Endothelial cell of umbilical vein (primary cell): ENCODE measurements at regions not wholly inside any gene's neighbourhood (a gene's known extent, or its start where the extent isn't known, plus 50 kb on each side); places are given as distances from the start of the nearest gene placed in this dataset.

Experiments used
- BruUV-seq: library from RNA; stranded (reverse); fragments of 400-500 nt; replicated peaks from 2 replicates; lab custom pipeline; 2021; lab: Mats Ljungman, UMichigan
- CTCF ChIA-PET: fragments of 300-600, 350-600 bp; sonication (Branson Sonifier 250); formaldehyde crosslinking; loops from one replicate; lab custom pipeline; 2021; ENCODE audit warnings: antibody characterized with exemption, inconsistent platforms; lab: Charles Lee
- POLR2A ChIA-PET: fragments of 300-600, 350-600 bp; sonication (Branson Sonifier 250); formaldehyde crosslinking; loops from one replicate; lab custom pipeline; 2021; ENCODE audit warnings: antibody characterized with exemption, inconsistent platforms; lab: Charles Lee
- DNase-seq: peaks from one replicate; pipeline ENCODE4 v3.0.0-alpha.2; 2011; ENCODE audit warnings: low read depth, low spot score
- FAIRE-seq: peaks from 2 replicates; lab custom pipeline; 2011; peaks lifted over from hg19 to GRCh38; lab: Jason Lieb, UNC
- H2AFZ ChIP-seq: 2 replicates; pipeline ENCODE4 v1.6.0; 2012; ENCODE audit warnings: low read depth, low read length, control low read depth, inconsistent platforms
- H3K27ac ChIP-seq: 2 replicates; pipeline ENCODE4 v1.5.1; 2011; ENCODE audit warnings: low read depth, mild to moderate bottlenecking, control low read depth, low read length, moderate library complexity; ENCODE audit not compliant: insufficient read depth
- H3K27me3 ChIP-seq, 2 experiments: 2 replicates each; pipeline versions ENCODE4 v1.6.0 to v1.6.1; 2011; ENCODE audit warnings: low read length in 2 of 2, mixed read lengths in 1 of 2; ENCODE audit not compliant: control insufficient read depth in 2 of 2, insufficient read depth in 2 of 2
- H3K36me3 ChIP-seq, 2 experiments: 2 replicates in 1 of 2; 3 replicates in 1 of 2; pipeline ENCODE4 v1.5.1; 2011; ENCODE audit warnings: low read length in 2 of 2, mild to moderate bottlenecking in 1 of 2, moderate library complexity in 1 of 2; ENCODE audit not compliant: control insufficient read depth in 2 of 2, insufficient read depth in 2 of 2; ENCODE audit errors: extremely low read depth in 1 of 2
- H3K4me1 ChIP-seq: 3 replicates; pipeline ENCODE4 v1.5.1; 2011; ENCODE audit warnings: mild to moderate bottlenecking, low read length; ENCODE audit not compliant: control insufficient read depth, insufficient read depth; ENCODE audit errors: extremely low read depth
- H3K4me2 ChIP-seq: 2 replicates; pipeline ENCODE4 v1.6.1; 2011; ENCODE audit warnings: low read length, control low read depth, mixed read lengths; ENCODE audit not compliant: insufficient read depth
- H3K4me3 ChIP-seq, 3 experiments: fragments of 200-600 bp in 1 of 3; sonication (generic), shearing (Covaris generic) in 1 of 3; replicated peaks in 1 of 3; 2 replicates each; pipeline ENCODE4 v1.5.1; 2011 to 2016; ENCODE audit warnings: control low read depth in 3 of 3, low read length in 3 of 3, mild to moderate bottlenecking in 2 of 3, inconsistent platforms in 1 of 3, low read depth in 1 of 3, moderate library complexity in 1 of 3; ENCODE audit not compliant: insufficient read depth in 1 of 3
- H3K79me2 ChIP-seq: 2 replicates; pipeline ENCODE4 v1.6.0; 2012; ENCODE audit warnings: low read length, inconsistent platforms; ENCODE audit not compliant: control insufficient read depth, insufficient read depth
- H3K9ac ChIP-seq: replicated peaks from 2 replicates; pipeline ENCODE3; 2011; ENCODE audit warnings: low read length, control low read depth; ENCODE audit not compliant: insufficient read depth; ENCODE audit errors: extremely low read depth
- H3K9me1 ChIP-seq: replicated peaks from 3 replicates; pipeline ENCODE4 v1.6.0; 2011; ENCODE audit warnings: mild to moderate bottlenecking, low read length; ENCODE audit not compliant: control insufficient read depth, insufficient read depth; ENCODE audit errors: extremely low read depth
- H3K9me3 ChIP-seq: replicated peaks from 2 replicates; pipeline ENCODE4 v1.5.1; 2012; ENCODE audit warnings: low read length, inconsistent platforms; ENCODE audit not compliant: control insufficient read depth, insufficient read depth
- H4K20me1 ChIP-seq: replicated peaks from 2 replicates; pipeline ENCODE3; 2011; ENCODE audit warnings: mild to moderate bottlenecking, low read length; ENCODE audit not compliant: control insufficient read depth, insufficient read depth; ENCODE audit errors: extremely low read depth
- EZH2 ChIP-seq: IDR thresholded peaks from 2 replicates; pipeline ENCODE4 v1.6.1; 2012; ENCODE audit warnings: borderline replicate concordance, low read depth, mild to moderate bottlenecking, moderate library complexity, low read length, inconsistent platforms; ENCODE audit not compliant: severe bottlenecking
- FOS ChIP-seq: IDR thresholded peaks from 2 replicates; pipeline ENCODE4 v1.6.1; 2011; ENCODE audit warnings: mild to moderate bottlenecking, low read length, moderate library complexity, borderline replicate concordance; ENCODE audit not compliant: insufficient read depth
- GATA2 ChIP-seq: IDR thresholded peaks from 2 replicates; pipeline ENCODE4 v1.7.0; 2011; ENCODE audit warnings: low read depth, mild to moderate bottlenecking, moderate library complexity, mixed read lengths, low read length; ENCODE audit not compliant: insufficient read length, insufficient read depth
- JUN ChIP-seq: IDR thresholded peaks from 2 replicates; pipeline ENCODE4 v1.6.1; 2011; ENCODE audit warnings: borderline replicate concordance, low read depth; ENCODE audit not compliant: insufficient read length, insufficient read depth
- MYC ChIP-seq: IDR thresholded peaks from one replicate; pipeline ENCODE4 v1.6.1; 2011; ENCODE audit warnings: mild to moderate bottlenecking, low read depth, low read length
- POLR2A ChIP-seq: IDR thresholded peaks from 2 replicates; pipeline ENCODE4 v1.6.1; 2012; ENCODE audit warnings: low read depth, mild to moderate bottlenecking, control low read depth, low read length
- POLR2AphosphoS5 ChIP-seq: IDR thresholded peaks from 2 replicates; pipeline ENCODE4 v1.6.1; 2012; ENCODE audit warnings: low read depth, mild to moderate bottlenecking, control low read depth, low read length, moderate library complexity; ENCODE audit not compliant: insufficient read depth
- dilution Hi-C: fragments of 300-500 bp; cut with MboI; formaldehyde crosslinking; loops from one replicate; pipeline ENCODE4 v1.15.0; 2019; ENCODE audit warnings: low sequenced_read_pairs; ENCODE audit not compliant: extremely low pct_ligation_motif_present
- intact Hi-C: fragments of 100-400 bp; cut with micrococcal nuclease; formaldehyde crosslinking; loops from one replicate; pipeline ENCODE4 v1.10.0; 2022
- TF ChIP-seq, protein P1 (sequence below): IDR thresholded peaks from 2 replicates; pipeline ENCODE4 v1.6.1; 2011; ENCODE audit not compliant: insufficient read depth, insufficient read length
- TF ChIP-seq, protein P2 (sequence below), 2 donors: IDR thresholded peaks; 1 replicate in 1 of 2; 2 replicates in 1 of 2; pipeline ENCODE4 v1.5.1; 2011; ENCODE audit warnings: low read length in 2 of 2, mild to moderate bottlenecking in 2 of 2, moderate library complexity in 2 of 2, control low read depth in 1 of 2, inconsistent platforms in 1 of 2, low read depth in 1 of 2; ENCODE audit not compliant: insufficient read depth in 1 of 2; ENCODE audit errors: extremely low read depth in 1 of 2

DNA sequence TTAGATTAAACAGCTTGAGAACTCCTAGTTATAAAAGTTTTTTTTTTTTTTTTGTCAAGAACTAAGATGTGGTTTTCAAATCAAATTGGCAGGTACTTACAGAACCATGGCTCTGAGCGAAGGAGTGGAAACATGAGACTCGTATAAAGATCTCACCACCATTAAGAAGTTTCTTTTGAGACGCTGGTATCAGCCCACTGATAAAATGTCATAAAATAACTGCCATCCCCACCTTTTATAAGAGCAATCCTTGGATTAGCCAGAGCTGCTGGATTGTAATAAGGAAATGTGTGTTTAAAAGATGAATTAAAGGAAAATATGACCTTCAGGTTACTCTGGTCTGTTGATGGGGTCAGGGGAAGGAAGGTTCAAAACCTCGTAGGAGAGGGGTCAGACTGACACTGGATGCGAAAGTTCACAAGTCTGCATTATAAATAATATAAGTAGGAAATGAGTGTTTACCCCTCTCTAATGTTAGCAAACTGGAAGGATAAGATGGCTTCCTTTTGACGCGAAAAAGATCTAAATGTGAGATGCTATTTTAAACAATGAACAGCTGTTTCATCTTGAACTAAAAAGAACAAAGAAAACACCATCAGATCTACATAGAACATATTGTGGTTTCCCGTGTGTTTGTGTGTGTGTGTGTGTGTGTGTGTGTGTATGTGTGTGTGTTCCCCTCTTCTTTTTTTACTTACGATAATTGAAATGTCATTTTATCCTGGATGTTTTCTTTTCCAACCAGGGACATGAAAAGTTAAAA lies 386.8 kb upstream of the JAG1 start:
- intact Hi-C loops (no loop called here), dilution Hi-C loops (no loop called here)
- Histone ChIP-seq H2AFZ (peak overlapping the region; percentile 86), H3K27ac (no peak overlapping the region), H3K4me2 (no peak overlapping the region), H3K36me3 (no peaks in the 10 kb centered on the region), H3K79me2 (no peaks in the 10 kb centered on the region), H3K27me3 (no peaks in the 10 kb centered on the region), H4K20me1 (no peaks in the 10 kb centered on the region), H3K9me3 (no peaks in the 10 kb centered on the region), H3K9me1 (no peaks in the 10 kb centered on the region), H3K4me3 (no peak overlapping the region), H3K4me1 (peaks cover 4% of the 10 kb centered on the region), H3K9ac (no peak overlapping the region)
- ChIA-PET CTCF (no interaction called here), POLR2A (no interaction called here)
- no TSS peak for BruUV-seq
- DNase-seq (peak; percentile 33), FAIRE-seq (peak; percentile 64)
- TF ChIP-seq POLR2A (no peak), FOS (no peak), JUN (no peak), GATA2 (no peak), EZH2 (no peak), MYC (no peak), POLR2AphosphoS5 (no peak)
- TF ChIP-seq, protein P1, sequence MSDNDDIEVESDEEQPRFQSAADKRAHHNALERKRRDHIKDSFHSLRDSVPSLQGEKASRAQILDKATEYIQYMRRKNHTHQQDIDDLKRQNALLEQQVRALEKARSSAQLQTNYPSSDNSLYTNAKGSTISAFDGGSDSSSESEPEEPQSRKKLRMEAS: no peak

DNA sequence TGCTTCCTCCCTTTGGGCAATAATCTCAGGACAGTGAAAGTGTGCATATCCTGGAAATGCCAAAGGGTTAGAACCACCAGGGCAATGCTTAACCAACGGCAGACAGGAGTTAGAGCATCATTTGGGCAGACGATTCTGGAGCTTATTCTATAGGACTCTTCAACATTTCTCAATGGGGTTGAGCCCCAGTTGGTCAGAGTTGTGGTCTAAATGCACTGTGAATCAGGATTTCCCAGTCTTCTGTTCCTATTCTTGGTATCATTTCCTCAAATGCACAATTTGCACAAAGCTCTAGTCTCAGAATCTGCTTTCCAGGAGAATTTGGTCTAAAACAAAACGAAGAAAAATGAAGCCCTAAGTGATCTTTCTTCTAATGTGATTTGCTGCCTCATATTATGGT lies 389.6 kb upstream of the JAG1 start:
- ChIA-PET POLR2A (no interaction called here), CTCF (no interaction called here)
- no peak for DNase-seq
- no TSS peak for BruUV-seq
- Histone ChIP-seq H3K9ac (no peak overlapping the region), H3K9me1 (no peaks in the 10 kb centered on the region), H2AFZ (no peak overlapping the region), H3K27me3 (no peaks in the 10 kb centered on the region), H4K20me1 (no peaks in the 10 kb centered on the region), H3K4me1 (peaks cover 4% of the 10 kb centered on the region), H3K4me2 (no peak overlapping the region), H3K9me3 (no peaks in the 10 kb centered on the region), H3K27ac (no peak overlapping the region), H3K4me3 (no peak overlapping the region), H3K36me3 (no peaks in the 10 kb centered on the region), H3K79me2 (no peaks in the 10 kb centered on the region)
- TF ChIP-seq POLR2A (no peak), FOS (no peak), POLR2AphosphoS5 (no peak), GATA2 (no peak)
- TF ChIP-seq, protein P1: no peak
- TF ChIP-seq, protein P2, sequence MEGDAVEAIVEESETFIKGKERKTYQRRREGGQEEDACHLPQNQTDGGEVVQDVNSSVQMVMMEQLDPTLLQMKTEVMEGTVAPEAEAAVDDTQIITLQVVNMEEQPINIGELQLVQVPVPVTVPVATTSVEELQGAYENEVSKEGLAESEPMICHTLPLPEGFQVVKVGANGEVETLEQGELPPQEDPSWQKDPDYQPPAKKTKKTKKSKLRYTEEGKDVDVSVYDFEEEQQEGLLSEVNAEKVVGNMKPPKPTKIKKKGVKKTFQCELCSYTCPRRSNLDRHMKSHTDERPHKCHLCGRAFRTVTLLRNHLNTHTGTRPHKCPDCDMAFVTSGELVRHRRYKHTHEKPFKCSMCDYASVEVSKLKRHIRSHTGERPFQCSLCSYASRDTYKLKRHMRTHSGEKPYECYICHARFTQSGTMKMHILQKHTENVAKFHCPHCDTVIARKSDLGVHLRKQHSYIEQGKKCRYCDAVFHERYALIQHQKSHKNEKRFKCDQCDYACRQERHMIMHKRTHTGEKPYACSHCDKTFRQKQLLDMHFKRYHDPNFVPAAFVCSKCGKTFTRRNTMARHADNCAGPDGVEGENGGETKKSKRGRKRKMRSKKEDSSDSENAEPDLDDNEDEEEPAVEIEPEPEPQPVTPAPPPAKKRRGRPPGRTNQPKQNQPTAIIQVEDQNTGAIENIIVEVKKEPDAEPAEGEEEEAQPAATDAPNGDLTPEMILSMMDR (IDR thresholded peaks at IDR 0.05; ENCODE audit: extremely low read depth in 1 of 2, insufficient read depth in 1 of 2, low read depth in 1 of 2, low read length in 2 of 2): no peak
- intact Hi-C loops (no loop called here), dilution Hi-C loops (no loop called here)
- no peak for FAIRE-seq
